Suprapubic skin (tissue), 4 donors: ENCODE measurements at regions not wholly inside any gene's neighbourhood (a gene's known extent, or its start where the extent isn't known, plus 50 kb on each side); places are given as distances from the start of the nearest gene placed in this dataset.

Experiments used
- DNase-seq, 2 donors: peaks; one replicate each; pipeline ENCODE4 v3.0.0-alpha.2; 2019; ENCODE audit warnings: low spot score in 2 of 2
- H3K27ac ChIP-seq: fragments of 200-600 bp; sonication (generic); one replicate; pipeline ENCODE4 v1.5.1; 2019
- H3K27me3 ChIP-seq: fragments of 200-600 bp; sonication (generic); one replicate; pipeline ENCODE4 v1.5.1; 2019
- H3K36me3 ChIP-seq: fragments of 200-600 bp; sonication (generic); one replicate; pipeline ENCODE4 v1.5.1; 2019
- H3K4me1 ChIP-seq: fragments of 200-600 bp; sonication (generic); one replicate; pipeline ENCODE4 v1.5.1; 2019
- H3K4me3 ChIP-seq: fragments of 200-600 bp; sonication (generic); one replicate; pipeline ENCODE4 v1.5.1; 2019; ENCODE audit warnings: mild to moderate bottlenecking
- H3K9me3 ChIP-seq: fragments of 200-600 bp; sonication (generic); one replicate; pipeline ENCODE4 v1.5.1; 2019
- CTCF ChIP-seq, 2 donors: fragments of 200-600 bp in 1 of 2; fragments of 450-650 bp in 1 of 2; sonication (generic) in 1 of 2; IDR thresholded peaks; one replicate each; pipeline ENCODE4 v1.5.1; 2016 to 2019; ENCODE audit warnings: antibody characterized with exemption in 2 of 2, mild to moderate bottlenecking in 1 of 2, moderate library complexity in 1 of 2
- EP300 ChIP-seq: sonication (generic); formaldehyde crosslinking; IDR thresholded peaks from one replicate; pipeline ENCODE4 v1.6.1; 2017; ENCODE audit warnings: antibody characterized with exemption
- POLR2A ChIP-seq, 2 donors: fragments of 450-650 bp; IDR thresholded peaks; one replicate each; pipeline ENCODE4 v1.6.1; 2017; ENCODE audit warnings: antibody characterized with exemption in 2 of 2, mild to moderate bottlenecking in 2 of 2, moderate library complexity in 2 of 2
- POLR2AphosphoS5 ChIP-seq, 3 donors: sonication (generic); formaldehyde crosslinking; IDR thresholded peaks; one replicate each; pipeline ENCODE4 v1.6.1; 2017; ENCODE audit warnings: antibody characterized with exemption in 3 of 3
- WGBS: methylation state at CpG from one replicate; pipeline ENCODE4 v1.1.5; 2018; 5-methylcytosine and 5-hydroxymethylcytosine counted together

- no peaks in the 10 kb centered on the region for H3K36me3 ChIP-seq
- no peaks in the 10 kb centered on the region for H3K9me3 ChIP-seq
- TF ChIP-seq POLR2A (IDR thresholded peaks at IDR 0.05) (no peak), POLR2AphosphoS5 (IDR thresholded peaks at IDR 0.05) (no peak), CTCF (IDR thresholded peaks at IDR 0.05) (no peak)
- 100% methylated on average over 1 of the region's 1 CpG for WGBS
- no peaks in the 10 kb centered on the region for H3K27me3 ChIP-seq
- no peak for DNase-seq
- H3K4me3 ChIP-seq = no peak overlapping the region
- no peaks in the 10 kb centered on the region for H3K4me1 ChIP-seq
- no peak overlapping the region for H3K27ac ChIP-seq
Measured at GRCh38 chr7:4513450-4513849, 168.6 kb upstream of the FOXK1 start.

- TF ChIP-seq POLR2A (IDR thresholded peaks at IDR 0.05) (no peak), EP300 (no peak), CTCF (IDR thresholded peaks at IDR 0.05) (no peak), POLR2AphosphoS5 (IDR thresholded peaks at IDR 0.05) (no peak)
- Histone ChIP-seq H3K27ac (no peak overlapping the region), H3K9me3 (no peaks in the 10 kb centered on the region), H3K27me3 (peaks cover 5% of the 10 kb centered on the region), H3K36me3 (no peaks in the 10 kb centered on the region), H3K4me1 (no peaks in the 10 kb centered on the region), H3K4me3 (no peak overlapping the region)
- 57% methylated on average over 7 of the region's 7 CpGs for WGBS
- DNase-seq = no peak
Measured at GRCh38 chr7:4519819-4520520, 162.1 kb upstream of the FOXK1 start.

GRCh38 chr7:4523219-4523618 is 158.9 kb upstream of the FOXK1 start:
- DNase-seq = no peak
- H3K4me3 ChIP-seq = no peak overlapping the region
- no peak for TF ChIP-seq POLR2AphosphoS5 (IDR thresholded peaks at IDR 0.05)
- TF ChIP-seq EP300 = no peak
- no peak for TF ChIP-seq CTCF (IDR thresholded peaks at IDR 0.05)
- TF ChIP-seq POLR2A (IDR thresholded peaks at IDR 0.05) = no peak

GRCh38 chr7:4523873-4524272 is 158.2 kb upstream of the FOXK1 start:
- Histone ChIP-seq H3K27me3 (peaks cover 5% of the 10 kb centered on the region), H3K4me1 (no peaks in the 10 kb centered on the region), H3K27ac (no peak overlapping the region), H3K9me3 (no peaks in the 10 kb centered on the region), H3K4me3 (no peak overlapping the region), H3K36me3 (no peaks in the 10 kb centered on the region)
- TF ChIP-seq CTCF (IDR thresholded peaks at IDR 0.05) (no peak), EP300 (no peak), POLR2A (IDR thresholded peaks at IDR 0.05) (no peak), POLR2AphosphoS5 (IDR thresholded peaks at IDR 0.05) (no peak)
- DNase-seq = no peak
- 51% methylated on average over 6 of the region's 6 CpGs for WGBS

More at GRCh38 chr7:4523219-4523618, 158.9 kb upstream of the FOXK1 start:
- no peaks in the 10 kb centered on the region for H3K4me1 ChIP-seq
- no peak overlapping the region for H3K27ac ChIP-seq
- H3K27me3 ChIP-seq = peaks cover 5% of the 10 kb centered on the region
- no peaks in the 10 kb centered on the region for H3K9me3 ChIP-seq
- no peaks in the 10 kb centered on the region for H3K36me3 ChIP-seq

GRCh38 chr7:4525884-4526283 is 156.2 kb upstream of the FOXK1 start:
- Histone ChIP-seq H3K4me3 (no peak overlapping the region), H3K36me3 (no peaks in the 10 kb centered on the region), H3K4me1 (no peaks in the 10 kb centered on the region), H3K27me3 (peaks cover 5% of the 10 kb centered on the region), H3K27ac (no peak overlapping the region), H3K9me3 (no peaks in the 10 kb centered on the region)
- TF ChIP-seq POLR2A (IDR thresholded peaks at IDR 0.05) = no peak
- no peak for TF ChIP-seq CTCF (IDR thresholded peaks at IDR 0.05)
- TF ChIP-seq EP300 = no peak
- TF ChIP-seq POLR2AphosphoS5 (IDR thresholded peaks at IDR 0.05) = no peak
- DNase-seq = no peak
- WGBS = 42% methylated on average over 3 of the region's 3 CpGs
